ENCODE measurements at regions not wholly inside any gene's neighbourhood (a gene's known extent, or its start where the extent isn't known, plus 50 kb on each side); places are given as distances from the start of the nearest gene placed in this dataset.

DNA sequence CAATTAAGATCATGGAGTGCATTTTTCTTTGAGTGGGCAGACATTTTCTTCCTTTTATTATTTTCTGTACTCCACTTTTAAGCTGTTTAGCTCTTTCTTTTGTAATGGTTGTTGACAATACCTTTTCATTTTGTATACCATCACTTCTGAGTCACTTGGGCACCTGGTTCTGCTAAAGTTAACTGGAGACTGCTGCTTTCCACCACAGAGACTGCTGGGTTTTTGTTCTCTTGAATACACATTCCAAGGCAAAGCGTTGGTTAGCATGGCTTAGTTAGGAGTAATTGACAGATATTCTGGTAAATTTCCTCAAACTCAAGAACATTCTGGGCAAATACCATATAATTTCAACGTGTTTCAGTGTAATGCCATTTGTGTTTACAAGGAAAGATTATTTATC is 541.9 kb upstream of the CELF2 start:
- TF ChIP-seq FOSB (CRISPR knock-in tag; IDR thresholded peaks at IDR 0.05) (no peak), ZSCAN20 (CRISPR knock-in tag; IDR thresholded peaks at IDR 0.05) (no peak), CHD4 (IDR thresholded peaks at IDR 0.05; ENCODE audit: borderline replicate concordance) (no peak), JUNB (IDR thresholded peaks at IDR 0.05) (no peak), HOXA7 (CRISPR knock-in tag; IDR thresholded peaks at IDR 0.05) (no peak), KDM5A (IDR thresholded peaks at IDR 0.05) (no peak), KDM1A (IDR thresholded peaks at IDR 0.05; ENCODE audit: low read depth) (no peak), TP53 (CRISPR knock-in tag; IDR thresholded peaks at IDR 0.05) (no peak), TFCP2L1 (CRISPR knock-in tag; IDR thresholded peaks at IDR 0.05) (no peak), ZNF302 (CRISPR knock-in tag; IDR thresholded peaks at IDR 0.05) (no peak), GATA3 (IDR thresholded peaks at IDR 0.05; ENCODE audit: borderline replicate concordance) (no peak), HDAC2 (IDR thresholded peaks at IDR 0.05) (no peak)
- TF ChIP-seq, protein P1, sequence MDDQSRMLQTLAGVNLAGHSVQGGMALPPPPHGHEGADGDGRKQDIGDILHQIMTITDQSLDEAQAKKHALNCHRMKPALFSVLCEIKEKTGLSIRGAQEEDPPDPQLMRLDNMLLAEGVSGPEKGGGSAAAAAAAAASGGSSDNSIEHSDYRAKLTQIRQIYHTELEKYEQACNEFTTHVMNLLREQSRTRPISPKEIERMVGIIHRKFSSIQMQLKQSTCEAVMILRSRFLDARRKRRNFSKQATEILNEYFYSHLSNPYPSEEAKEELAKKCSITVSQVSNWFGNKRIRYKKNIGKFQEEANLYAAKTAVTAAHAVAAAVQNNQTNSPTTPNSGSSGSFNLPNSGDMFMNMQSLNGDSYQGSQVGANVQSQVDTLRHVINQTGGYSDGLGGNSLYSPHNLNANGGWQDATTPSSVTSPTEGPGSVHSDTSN (IDR thresholded peaks at IDR 0.05), result no peak
- TF ChIP-seq, protein P2, sequence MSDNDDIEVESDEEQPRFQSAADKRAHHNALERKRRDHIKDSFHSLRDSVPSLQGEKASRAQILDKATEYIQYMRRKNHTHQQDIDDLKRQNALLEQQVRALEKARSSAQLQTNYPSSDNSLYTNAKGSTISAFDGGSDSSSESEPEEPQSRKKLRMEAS (IDR thresholded peaks at IDR 0.05), result no peak
- Histone ChIP-seq H3K4me3 (no peak overlapping the region), H3K9me3 (no peaks in the 10 kb centered on the region), H3K4me1 (no peaks in the 10 kb centered on the region), H3K4me2 (no peak overlapping the region), H3K27ac (no peak overlapping the region)
- POLR2A ChIA-PET, result no interaction called here
- DNase-seq (ENCODE audit: low read depth in 1 of 2, low spot score in 1 of 2) (no peak), ATAC-seq (no peak), FAIRE-seq (no peak)
- CTCF ChIA-PET, result no interaction called here
- 0% methylated on average over 2 of the region's 2 CpGs for WGBS (ENCODE audit: missing lambda C conversion rate)

DNA sequence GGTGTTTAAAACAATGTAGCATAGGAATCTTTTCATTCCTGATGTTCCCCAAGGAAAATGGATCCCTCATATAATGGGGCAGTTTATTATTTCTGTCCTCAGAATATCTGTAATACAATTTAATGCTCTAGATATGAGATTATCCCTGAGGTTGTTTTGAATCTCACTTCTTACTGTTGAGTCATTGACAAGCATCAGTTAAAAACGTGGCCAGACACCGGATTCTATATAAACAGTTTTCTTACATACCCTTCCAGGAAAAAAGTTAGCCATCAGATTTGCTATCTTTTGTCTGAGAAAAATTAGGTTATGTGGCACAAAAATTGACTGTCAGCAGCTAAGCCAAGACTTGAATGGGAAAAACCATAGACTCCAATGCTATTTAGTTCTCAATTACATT is 539.8 kb upstream of the CELF2 start:
- 0% methylated on average over 2 of the region's 2 CpGs for WGBS (ENCODE audit: missing lambda C conversion rate)
- FAIRE-seq, result no peak
- no peak for DNase-seq (ENCODE audit: low read depth in 1 of 2, low spot score in 1 of 2)
- CTCF ChIA-PET, result no interaction called here
- no peak overlapping the region for H3K27ac ChIP-seq
- TF ChIP-seq ZFP36 (IDR thresholded peaks at IDR 0.05; ENCODE audit: borderline replicate concordance, partially characterized antibody) (no peak), FOSB (CRISPR knock-in tag; IDR thresholded peaks at IDR 0.05) (no peak)
- no peak overlapping the region for H3K4me3 ChIP-seq
- ATAC-seq, result no peak
- POLR2A ChIA-PET, result no interaction called here
- H3K9me3 ChIP-seq, result no peaks in the 10 kb centered on the region
- no peak overlapping the region for H3K4me2 ChIP-seq
- H3K4me1 ChIP-seq, result no peaks in the 10 kb centered on the region

DNA sequence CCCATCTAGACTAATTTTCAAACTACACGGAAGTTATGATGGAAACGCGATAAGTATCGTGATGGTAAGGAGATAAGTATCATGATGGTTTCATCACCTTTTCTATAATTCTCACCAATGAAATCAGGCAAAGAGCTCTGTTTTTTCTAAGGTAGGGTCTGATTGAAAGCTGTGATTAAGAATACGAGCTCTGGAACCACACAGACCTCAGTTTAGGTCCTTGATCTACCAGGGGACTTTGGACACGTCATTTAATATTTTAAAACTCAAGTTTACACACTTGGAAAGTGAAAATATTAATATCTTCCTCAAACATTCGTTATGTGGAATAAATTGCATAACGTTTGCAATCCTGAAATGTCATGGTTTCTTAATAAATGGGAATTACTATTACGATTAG is 538.2 kb upstream of the CELF2 start:
- no peak for DNase-seq (ENCODE audit: low read depth in 1 of 2, low spot score in 1 of 2)
- no peak for TF ChIP-seq KDM5A (IDR thresholded peaks at IDR 0.05)
- TF ChIP-seq EP300 (IDR thresholded peaks at IDR 0.05), result no peak
- TF ChIP-seq SREBF2 (IDR thresholded peaks at IDR 0.05), result no peak
- no peak for TF ChIP-seq EHF (CRISPR knock-in tag; IDR thresholded peaks at IDR 0.05)
- TF ChIP-seq, protein P3, sequence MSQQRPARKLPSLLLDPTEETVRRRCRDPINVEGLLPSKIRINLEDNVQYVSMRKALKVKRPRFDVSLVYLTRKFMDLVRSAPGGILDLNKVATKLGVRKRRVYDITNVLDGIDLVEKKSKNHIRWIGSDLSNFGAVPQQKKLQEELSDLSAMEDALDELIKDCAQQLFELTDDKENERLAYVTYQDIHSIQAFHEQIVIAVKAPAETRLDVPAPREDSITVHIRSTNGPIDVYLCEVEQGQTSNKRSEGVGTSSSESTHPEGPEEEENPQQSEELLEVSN (IDR thresholded peaks at IDR 0.05; ENCODE audit: borderline replicate concordance, low read depth), result no peak
- TF ChIP-seq, protein P4, sequence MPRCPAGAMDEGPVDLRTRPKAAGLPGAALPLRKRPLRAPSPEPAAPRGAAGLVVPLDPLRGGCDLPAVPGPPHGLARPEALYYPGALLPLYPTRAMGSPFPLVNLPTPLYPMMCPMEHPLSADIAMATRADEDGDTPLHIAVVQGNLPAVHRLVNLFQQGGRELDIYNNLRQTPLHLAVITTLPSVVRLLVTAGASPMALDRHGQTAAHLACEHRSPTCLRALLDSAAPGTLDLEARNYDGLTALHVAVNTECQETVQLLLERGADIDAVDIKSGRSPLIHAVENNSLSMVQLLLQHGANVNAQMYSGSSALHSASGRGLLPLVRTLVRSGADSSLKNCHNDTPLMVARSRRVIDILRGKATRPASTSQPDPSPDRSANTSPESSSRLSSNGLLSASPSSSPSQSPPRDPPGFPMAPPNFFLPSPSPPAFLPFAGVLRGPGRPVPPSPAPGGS (IDR thresholded peaks at IDR 0.05), result no peak
- TF ChIP-seq RCOR1 (IDR thresholded peaks at IDR 0.05; ENCODE audit: low read depth, low read length), result no peak
- TF ChIP-seq TFCP2L1 (CRISPR knock-in tag; IDR thresholded peaks at IDR 0.05), result no peak
- TF ChIP-seq HOXA7 (CRISPR knock-in tag; IDR thresholded peaks at IDR 0.05), result no peak
- no peak for TF ChIP-seq GATA3 (IDR thresholded peaks at IDR 0.05; ENCODE audit: borderline replicate concordance)
- no peak for TF ChIP-seq HEYL (CRISPR knock-in tag; IDR thresholded peaks at IDR 0.05)
- TF ChIP-seq, protein P5, sequence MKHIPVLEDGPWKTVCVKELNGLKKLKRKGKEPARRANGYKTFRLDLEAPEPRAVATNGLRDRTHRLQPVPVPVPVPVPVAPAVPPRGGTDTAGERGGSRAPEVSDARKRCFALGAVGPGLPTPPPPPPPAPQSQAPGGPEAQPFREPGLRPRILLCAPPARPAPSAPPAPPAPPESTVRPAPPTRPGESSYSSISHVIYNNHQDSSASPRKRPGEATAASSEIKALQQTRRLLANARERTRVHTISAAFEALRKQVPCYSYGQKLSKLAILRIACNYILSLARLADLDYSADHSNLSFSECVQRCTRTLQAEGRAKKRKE (CRISPR knock-in tag; IDR thresholded peaks at IDR 0.05; ENCODE audit: low read depth), result no peak
- no peak for TF ChIP-seq MAZ (IDR thresholded peaks at IDR 0.05; ENCODE audit: borderline replicate concordance, low read depth, low read length)
- no peak for TF ChIP-seq KDM1A (IDR thresholded peaks at IDR 0.05; ENCODE audit: low read depth)
- no peak for TF ChIP-seq NPAS2 (CRISPR knock-in tag; IDR thresholded peaks at IDR 0.05; ENCODE audit: borderline replicate concordance)
- no peak for TF ChIP-seq HOXB13 (CRISPR knock-in tag; IDR thresholded peaks at IDR 0.05; ENCODE audit: low read depth)
- no peak for FAIRE-seq
- no peak for ATAC-seq
- Histone ChIP-seq H3K27ac (no peak overlapping the region), H3K4me1 (no peaks in the 10 kb centered on the region), H3K4me2 (no peak overlapping the region), H3K4me3 (no peak overlapping the region), H3K9me3 (no peaks in the 10 kb centered on the region)
- WGBS (ENCODE audit: missing lambda C conversion rate), result 21% methylated on average over 9 of the region's 9 CpGs
- ChIA-PET CTCF (no interaction called here), POLR2A (no interaction called here)
